ENCODE measurements at regions not wholly inside any gene's neighbourhood (a gene's known extent, or its start where the extent isn't known, plus 50 kb on each side); places are given as distances from the start of the nearest gene placed in this dataset.
"Not testable (repeated sequence)": the region's sequence is repeated elsewhere in the genome, so short reads cannot be mapped to it uniquely, and the experiment has no call there.

DNA sequence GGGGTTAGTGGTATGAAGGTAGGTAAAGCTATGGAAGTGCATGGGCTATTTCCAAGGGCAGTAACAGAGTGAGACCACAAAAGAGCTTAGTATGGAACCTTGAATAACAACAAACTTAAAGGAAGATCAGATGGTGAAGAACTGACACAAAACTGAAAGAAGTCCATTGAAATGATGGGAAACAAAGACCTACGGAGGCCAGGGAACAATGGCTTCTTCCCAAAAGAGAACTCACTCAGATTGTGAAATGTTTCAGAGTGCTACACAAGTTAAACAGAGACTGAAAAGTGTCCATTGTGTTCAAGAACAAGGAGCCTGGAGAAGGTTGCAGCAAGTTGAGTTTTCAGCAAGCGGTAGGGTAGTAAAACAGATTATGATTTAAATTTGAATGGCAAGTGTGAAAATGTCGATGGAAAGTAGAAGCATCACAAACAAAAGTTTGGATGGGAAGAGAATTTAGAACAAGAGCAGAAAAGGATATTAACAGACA is 700.0 kb upstream of the NXPH2 start:
- Mint-ChIP-seq H3K4me1 (no peaks in the 10 kb centered on the region), H3K4me3 (no peak overlapping the region), H3K27me3 (no peaks in the 10 kb centered on the region), H3K36me3 (ENCODE audit: low read depth) (no peaks in the 10 kb centered on the region), H3K27ac (no peak overlapping the region)
- no peaks in the 10 kb centered on the region for H3K9me3 ChIP-seq (ENCODE audit: control insufficient read depth, low read length, poor library complexity, severe bottlenecking)
- ATAC-seq (no peak), DNase-seq (no peak)

DNA sequence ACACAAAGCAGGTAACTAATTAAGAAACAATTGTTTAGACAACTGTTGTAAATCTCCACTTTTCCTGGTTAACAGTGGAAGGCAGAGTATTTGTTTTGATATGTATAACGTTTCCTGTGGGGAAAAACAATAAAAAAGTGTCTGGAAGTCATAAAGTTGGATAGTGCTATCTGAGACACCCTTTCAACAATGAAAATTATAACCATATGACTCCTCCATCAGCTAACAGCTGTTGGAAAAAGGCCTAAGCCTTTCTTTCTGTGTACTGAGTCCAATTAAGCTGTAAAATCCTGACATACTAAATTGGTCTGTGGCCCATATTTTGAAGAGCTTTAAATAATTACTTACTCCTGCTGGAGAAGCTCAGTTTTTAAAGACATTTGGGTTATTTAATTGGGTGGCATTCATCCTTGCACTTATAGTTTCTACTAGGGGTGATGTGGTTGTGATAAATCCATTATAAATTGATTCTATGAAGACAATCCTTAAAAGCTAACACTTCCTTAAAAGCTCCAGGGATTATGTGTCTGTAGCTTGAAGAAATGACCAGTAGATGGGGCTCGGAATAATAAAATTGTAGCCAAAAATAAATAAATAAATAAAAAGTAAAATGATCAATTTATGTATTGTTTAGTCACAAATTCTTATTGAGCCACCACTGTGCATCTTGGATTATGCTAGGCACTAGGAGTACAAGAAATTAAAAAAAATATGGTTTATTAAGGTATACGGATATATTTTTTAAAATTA is 698.1 kb upstream of the NXPH2 start:
- Mint-ChIP-seq H3K4me3 (no peak overlapping the region), H3K4me1 (no peaks in the 10 kb centered on the region), H3K27ac (no peak overlapping the region), H3K36me3 (ENCODE audit: low read depth) (no peaks in the 10 kb centered on the region), H3K27me3 (no peaks in the 10 kb centered on the region)
- H3K9me3 ChIP-seq (ENCODE audit: control insufficient read depth, low read length, poor library complexity, severe bottlenecking) = no peaks in the 10 kb centered on the region
- no peak for ATAC-seq
- no peak for DNase-seq

DNA sequence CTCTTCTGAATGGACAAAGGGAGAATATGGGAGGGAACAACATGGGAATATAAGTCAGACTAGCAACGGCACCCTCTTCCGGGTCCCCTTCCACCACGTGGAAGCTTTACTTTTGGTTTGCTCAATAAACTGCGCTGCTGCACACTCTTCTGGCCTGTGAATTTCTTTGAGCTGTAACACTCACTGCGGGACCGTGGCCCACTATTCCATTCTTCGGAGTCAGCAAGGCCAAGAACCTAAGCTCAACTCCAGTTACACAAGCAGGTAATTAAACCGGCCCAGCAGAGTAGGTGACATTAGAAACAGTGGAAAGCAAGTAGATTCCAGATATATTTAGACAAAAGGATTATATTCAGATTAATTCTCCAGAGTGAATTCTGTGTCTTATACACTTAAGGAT is 697.4 kb upstream of the NXPH2 start:
- H3K27me3 Mint-ChIP-seq = no peaks in the 10 kb centered on the region
- no peak for ATAC-seq
- DNase-seq = no peak
- H3K4me3 Mint-ChIP-seq = no peak overlapping the region
- no peaks in the 10 kb centered on the region for H3K9me3 ChIP-seq (ENCODE audit: control insufficient read depth, low read length, poor library complexity, severe bottlenecking)
- H3K4me1 Mint-ChIP-seq = no peaks in the 10 kb centered on the region
- H3K27ac Mint-ChIP-seq = no peak overlapping the region
- H3K36me3 Mint-ChIP-seq (ENCODE audit: low read depth) = no peaks in the 10 kb centered on the region

DNA sequence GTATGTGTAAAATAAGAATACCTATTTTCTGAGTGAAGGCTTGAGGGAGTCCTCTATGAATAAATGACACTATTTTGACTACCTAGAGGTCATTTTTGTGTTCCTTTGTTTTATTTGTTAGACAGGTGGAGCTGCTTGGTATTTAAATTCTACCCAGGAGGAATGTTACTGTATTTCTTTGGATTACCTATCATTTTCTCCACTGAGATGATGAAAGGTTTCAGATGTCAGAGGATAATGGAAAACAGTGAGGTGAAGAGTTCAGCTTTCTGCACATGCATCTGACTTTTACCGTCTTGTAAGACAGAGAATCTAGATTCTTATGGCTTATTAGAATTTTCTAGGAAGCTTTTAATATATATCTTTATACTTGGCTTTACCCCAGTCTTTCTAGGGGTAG is 689.8 kb upstream of the NXPH2 start:
- no peaks in the 10 kb centered on the region for H3K36me3 Mint-ChIP-seq (ENCODE audit: low read depth)
- no peak overlapping the region for H3K27ac Mint-ChIP-seq
- no peak overlapping the region for H3K4me3 Mint-ChIP-seq
- no peaks in the 10 kb centered on the region for H3K4me1 Mint-ChIP-seq
- ATAC-seq (no peak), DNase-seq (no peak)
- no peaks in the 10 kb centered on the region for H3K27me3 Mint-ChIP-seq
- no peaks in the 10 kb centered on the region for H3K9me3 ChIP-seq (ENCODE audit: control insufficient read depth, low read length, poor library complexity, severe bottlenecking)

DNA sequence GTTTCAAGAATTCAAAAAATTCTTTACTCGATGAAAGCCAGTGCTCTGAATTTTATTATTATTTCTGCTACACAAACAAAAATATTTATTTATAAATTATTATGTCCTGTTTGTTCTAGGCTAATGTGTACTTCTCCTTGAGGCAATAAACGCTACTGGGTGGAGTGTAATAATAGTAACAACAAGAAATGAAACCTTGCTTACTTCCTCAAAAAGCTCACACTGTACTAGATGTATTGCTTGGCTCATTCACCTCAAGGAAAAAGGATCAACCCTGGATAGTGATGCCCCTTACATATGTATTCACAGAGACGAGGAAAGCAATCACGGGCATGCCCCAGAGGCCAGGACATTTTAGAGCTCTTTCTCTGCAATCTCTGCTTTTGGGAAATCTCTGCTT is 685.6 kb upstream of the NXPH2 start:
- H3K4me3 Mint-ChIP-seq = no peak overlapping the region
- no peak for DNase-seq
- H3K36me3 Mint-ChIP-seq (ENCODE audit: low read depth) = peaks cover 2% of the 10 kb centered on the region
- H3K4me1 Mint-ChIP-seq = no peaks in the 10 kb centered on the region
- H3K9me3 ChIP-seq (ENCODE audit: control insufficient read depth, low read length, poor library complexity, severe bottlenecking) = no peaks in the 10 kb centered on the region
- H3K27me3 Mint-ChIP-seq = no peaks in the 10 kb centered on the region
- no peak overlapping the region for H3K27ac Mint-ChIP-seq
- ATAC-seq = no peak

DNA sequence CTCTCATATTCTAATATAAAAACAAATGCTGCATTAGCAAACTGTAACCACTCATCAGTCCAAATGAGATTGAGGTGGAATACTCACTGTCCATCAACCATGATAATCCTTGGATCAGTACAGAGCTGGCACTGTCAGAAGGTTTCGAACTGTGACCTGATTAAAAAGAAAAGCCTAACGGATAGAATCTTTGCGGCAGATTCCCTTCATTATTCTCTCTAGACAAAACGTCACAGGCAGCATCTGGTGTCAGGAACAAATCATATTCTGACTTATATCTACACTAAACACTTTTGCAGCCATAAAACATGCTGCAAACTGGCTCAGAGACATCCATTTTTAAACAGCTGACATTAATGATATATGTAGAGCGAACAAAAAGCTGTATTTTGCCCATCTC is 677.7 kb upstream of the NXPH2 start:
- Mint-ChIP-seq H3K27me3 (no peaks in the 10 kb centered on the region), H3K27ac (no peak overlapping the region)

GRCh38 chr2:139454251-139454650 is 674.1 kb upstream of the NXPH2 start:
- H3K4me3 Mint-ChIP-seq = no peak overlapping the region
- no peaks in the 10 kb centered on the region for H3K9me3 ChIP-seq (ENCODE audit: control insufficient read depth, low read length, poor library complexity, severe bottlenecking)
- H3K27ac Mint-ChIP-seq = no peak overlapping the region
- no peak for DNase-seq
- no peak for ATAC-seq
- no peaks in the 10 kb centered on the region for H3K36me3 Mint-ChIP-seq (ENCODE audit: low read depth)
- H3K4me1 Mint-ChIP-seq = no peaks in the 10 kb centered on the region
- H3K27me3 Mint-ChIP-seq = no peaks in the 10 kb centered on the region

More for the DNA sequence above, 677.7 kb upstream of the NXPH2 start:
- Mint-ChIP-seq H3K36me3 (ENCODE audit: low read depth) (peaks cover under 1% of the 10 kb centered on the region), H3K4me3 (no peak overlapping the region), H3K4me1 (no peaks in the 10 kb centered on the region)
- DNase-seq (no peak), ATAC-seq (no peak)
- H3K9me3 ChIP-seq (ENCODE audit: control insufficient read depth, low read length, poor library complexity, severe bottlenecking) = no peaks in the 10 kb centered on the region

GRCh38 chr2:139439100-139439499 is 658.9 kb upstream of the NXPH2 start:
- Mint-ChIP-seq H3K27ac (no peak overlapping the region), H3K36me3 (ENCODE audit: low read depth) (no peaks in the 10 kb centered on the region), H3K27me3 (no peaks in the 10 kb centered on the region), H3K4me3 (no peak overlapping the region), H3K4me1 (no peaks in the 10 kb centered on the region)
- ATAC-seq (no peak), DNase-seq (no peak)
- no peaks in the 10 kb centered on the region for H3K9me3 ChIP-seq (ENCODE audit: control insufficient read depth, low read length, poor library complexity, severe bottlenecking)

- Mint-ChIP-seq H3K27ac (no peak overlapping the region), H3K36me3 (ENCODE audit: low read depth) (no peaks in the 10 kb centered on the region), H3K4me1 (no peaks in the 10 kb centered on the region), H3K27me3 (no peaks in the 10 kb centered on the region), H3K4me3 (no peak overlapping the region)
- no peaks in the 10 kb centered on the region for H3K9me3 ChIP-seq (ENCODE audit: control insufficient read depth, low read length, poor library complexity, severe bottlenecking)
- no peak for DNase-seq
- no peak for ATAC-seq
Measured at GRCh38 chr2:139438478-139438877, 658.3 kb upstream of the NXPH2 start.

GRCh38 chr2:139427164-139427563 is 647.0 kb upstream of the NXPH2 start:
- DNase-seq (no peak), ATAC-seq (no peak)
- H3K27ac Mint-ChIP-seq = no peak overlapping the region
- no peak overlapping the region for H3K4me3 Mint-ChIP-seq
- no peaks in the 10 kb centered on the region for H3K27me3 Mint-ChIP-seq
- H3K4me1 Mint-ChIP-seq = no peaks in the 10 kb centered on the region
- H3K36me3 Mint-ChIP-seq (ENCODE audit: low read depth) = no peaks in the 10 kb centered on the region
- H3K9me3 ChIP-seq (ENCODE audit: control insufficient read depth, low read length, poor library complexity, severe bottlenecking) = no peaks in the 10 kb centered on the region

- H3K9me3 ChIP-seq (ENCODE audit: control insufficient read depth, low read length, poor library complexity, severe bottlenecking) = no peaks in the 10 kb centered on the region
- ATAC-seq (no peak), DNase-seq (no peak)
- no peaks in the 10 kb centered on the region for H3K36me3 Mint-ChIP-seq (ENCODE audit: low read depth)
- H3K4me3 Mint-ChIP-seq = no peak overlapping the region
- no peaks in the 10 kb centered on the region for H3K4me1 Mint-ChIP-seq
- H3K27ac Mint-ChIP-seq = no peak overlapping the region
- H3K27me3 Mint-ChIP-seq = no peaks in the 10 kb centered on the region
Measured at GRCh38 chr2:139424101-139424500, 643.9 kb upstream of the NXPH2 start.

DNA sequence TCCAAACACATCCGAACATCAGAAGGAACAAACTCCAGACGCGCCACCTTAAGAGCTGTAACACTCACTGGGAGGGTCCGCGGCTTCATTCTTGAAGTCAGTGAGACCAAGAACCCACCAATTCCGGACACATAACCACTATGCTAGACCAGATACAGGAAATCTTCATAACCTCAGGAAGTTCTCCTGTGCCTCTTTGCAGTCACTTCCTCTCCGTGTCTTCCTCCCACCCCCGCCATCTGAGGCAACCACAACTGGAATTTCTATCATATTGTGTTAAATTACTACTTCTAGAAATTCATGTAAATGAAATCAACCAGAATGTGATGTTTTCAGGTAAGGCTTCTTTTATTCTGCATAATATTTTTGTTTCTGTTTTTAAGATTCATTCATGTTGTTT is 631.0 kb upstream of the NXPH2 start:
- H3K4me3 Mint-ChIP-seq = no peak overlapping the region
- ATAC-seq = no peak
- no peaks in the 10 kb centered on the region for H3K36me3 Mint-ChIP-seq (ENCODE audit: low read depth)
- no peak overlapping the region for H3K27ac Mint-ChIP-seq
- DNase-seq = no peak
- no peaks in the 10 kb centered on the region for H3K27me3 Mint-ChIP-seq
- no peaks in the 10 kb centered on the region for H3K9me3 ChIP-seq (ENCODE audit: control insufficient read depth, low read length, poor library complexity, severe bottlenecking)
- H3K4me1 Mint-ChIP-seq = no peaks in the 10 kb centered on the region

- not testable (repeated sequence) for H3K27me3 Mint-ChIP-seq; H3K36me3 Mint-ChIP-seq (ENCODE audit: low read depth); DNase-seq; H3K4me3 Mint-ChIP-seq; H3K9me3 ChIP-seq (ENCODE audit: control insufficient read depth, low read length, poor library complexity, severe bottlenecking); H3K27ac Mint-ChIP-seq; H3K4me1 Mint-ChIP-seq; ATAC-seq
Measured at GRCh38 chr2:139410833-139411174, 630.6 kb upstream of the NXPH2 start.

- H3K4me1 Mint-ChIP-seq; H3K27me3 Mint-ChIP-seq; H3K4me3 Mint-ChIP-seq; DNase-seq; H3K27ac Mint-ChIP-seq; ATAC-seq; H3K36me3 Mint-ChIP-seq (ENCODE audit: low read depth); H3K9me3 ChIP-seq (ENCODE audit: control insufficient read depth, low read length, poor library complexity, severe bottlenecking): not testable (repeated sequence)
Measured at GRCh38 chr2:139410147-139410832, 630.1 kb upstream of the NXPH2 start.

All from T-helper 17 cell (primary cell).